Gastrocnemius medialis (tissue), 4 donors: ENCODE measurements at regions not wholly inside any gene's neighbourhood (a gene's known extent, or its start where the extent isn't known, plus 50 kb on each side); places are given as distances from the start of the nearest gene placed in this dataset.

Experiments
- ATAC-seq, 2 donors: fragments of 150-250 bp; one replicate each; pipeline ENCODE4 v1.9.1; 2016
- DNase-seq, 2 donors: peaks; one replicate each; pipeline ENCODE4 v3.0.0-alpha.2; 2019
- H3K27ac ChIP-seq, 4 donors: fragments of 200-600 bp; sonication (generic); 1 replicate in 1 of 4; 2 replicates in 3 of 4; pipeline ENCODE4 v1.5.1; 2016 to 2018; ENCODE audit warnings: mild to moderate bottlenecking in 2 of 4, moderate library complexity in 1 of 4
- H3K27me3 ChIP-seq, 3 donors: fragments of 200-600 bp; sonication (generic) in 2 of 3; 1 replicate in 1 of 3; 2 replicates in 2 of 3; pipeline versions ENCODE4 v1.5.1 to v1.6.0; 2016 to 2019; ENCODE audit warnings: mild to moderate bottlenecking in 1 of 3, moderate library complexity in 1 of 3
- H3K36me3 ChIP-seq, 2 donors: fragments of 200-600 bp; sonication (generic) in 1 of 2; one replicate each; pipeline ENCODE4 v1.5.1; 2017 to 2018
- H3K4me1 ChIP-seq, 2 donors: fragments of 200-600 bp; sonication (generic) in 1 of 2; one replicate each; pipeline ENCODE4 v1.5.1; 2016 to 2017; ENCODE audit warnings: mild to moderate bottlenecking in 2 of 2
- H3K4me3 ChIP-seq, 4 donors: fragments of 200-600 bp; sonication (generic) in 3 of 4; 1 replicate in 1 of 4; 2 replicates in 3 of 4; pipeline ENCODE4 v1.5.1; 2016 to 2019; ENCODE audit warnings: mild to moderate bottlenecking in 2 of 4
- H3K9me3 ChIP-seq, 3 donors: fragments of 200-600 bp; sonication (generic) in 2 of 3; 1 replicate in 1 of 3; 2 replicates in 2 of 3; pipeline ENCODE4 v1.5.1; 2016 to 2019
- CTCF ChIP-seq, 5 experiments: fragments of 450-650 bp in 3 of 5; fragments of 200-600 bp in 2 of 5; sonication (generic) in 2 of 5; IDR thresholded peaks in 4 of 5; conservative IDR thresholded peaks in 1 of 5; 1 replicate in 4 of 5; 2 replicates in 1 of 5; pipeline ENCODE4 v1.5.1; 2016 to 2019; ENCODE audit warnings: antibody characterized with exemption in 5 of 5, mild to moderate bottlenecking in 3 of 5, moderate library complexity in 3 of 5
- POLR2A ChIP-seq, 2 donors: fragments of 450-650 bp; IDR thresholded peaks; one replicate each; pipeline ENCODE4 v1.6.1; 2017; ENCODE audit warnings: antibody characterized with exemption in 2 of 2, mild to moderate bottlenecking in 2 of 2, moderate library complexity in 2 of 2
- in situ Hi-C, 4 donors: fragments of 200-750 bp; cut with MboI; loops; one replicate each; pipeline versions ENCODE4 v1.15.0 to v1.8.0; 2017; ENCODE audit warnings: low sequenced_read_pairs in 4 of 4
- intact Hi-C: fragments of 100-400 bp; cut with DNase I; formaldehyde crosslinking; loops from one replicate; pipeline ENCODE4 v1.15.1; 2023; ENCODE audit warnings: low total_unique reads

DNA sequence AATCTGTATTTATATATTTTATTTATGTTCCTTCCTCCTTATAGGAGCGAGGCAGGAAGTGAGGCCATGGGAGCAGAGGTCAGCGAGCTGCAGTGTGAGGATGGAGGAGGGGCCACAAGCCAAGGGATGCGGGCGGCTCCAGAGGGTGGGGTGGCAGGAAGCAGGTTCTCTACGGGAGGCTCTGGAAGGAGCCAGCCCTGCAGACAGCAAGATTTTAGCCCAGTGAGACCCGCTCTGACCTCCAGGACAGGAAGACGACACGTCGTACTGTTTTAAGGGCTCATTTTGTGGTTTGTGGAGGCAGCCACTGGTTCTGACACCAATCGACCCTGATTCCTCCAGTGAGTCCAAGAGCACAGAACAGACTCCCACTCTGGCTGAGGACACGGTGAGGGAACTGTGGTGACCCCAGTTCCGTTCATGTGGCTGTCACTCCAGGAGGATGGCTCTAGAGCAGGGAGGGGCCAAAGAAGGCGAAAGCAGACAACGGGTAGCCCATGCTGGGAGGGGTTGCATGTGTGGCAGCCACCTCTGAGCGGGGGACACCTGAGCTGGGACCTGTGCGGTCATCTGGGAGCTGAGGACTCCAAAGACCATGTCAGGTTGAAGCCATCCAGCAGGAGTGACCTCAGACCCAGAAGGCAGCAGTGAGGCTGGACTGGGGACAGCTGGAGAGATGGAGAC is 100.1 kb upstream of the BHLHE23 start:
- Histone ChIP-seq H3K9me3 (no peaks in the 10 kb centered on the region), H3K36me3 (no peaks in the 10 kb centered on the region), H3K27me3 (peaks cover 12 to 39% (median 31%) of the 10 kb centered on the region in 3 donors), H3K4me1 (peaks cover 0 to 6% of the 10 kb centered on the region in 2 donors), H3K4me3 (no peak overlapping the region), H3K27ac (no peak overlapping the region)
- intact Hi-C loops: no loop called here
- DNase-seq (no peak), ATAC-seq (no peak)
- TF ChIP-seq CTCF (IDR thresholded peaks at IDR 0.05 in 4 of 5, conservative IDR thresholded peaks at IDR 0.05 in 1 of 5): no peak
- TF ChIP-seq POLR2A (IDR thresholded peaks at IDR 0.05): no peak
- in situ Hi-C loops: no loop called here

- H3K9me3 ChIP-seq: no peaks in the 10 kb centered on the region
- no peak for TF ChIP-seq POLR2A (IDR thresholded peaks at IDR 0.05)
- no peak for TF ChIP-seq CTCF (IDR thresholded peaks at IDR 0.05 in 4 of 5, conservative IDR thresholded peaks at IDR 0.05 in 1 of 5)
- H3K4me1 ChIP-seq: peaks cover 0 to 6% of the 10 kb centered on the region in 2 donors
- ATAC-seq: no peak
- no peak overlapping the region for H3K27ac ChIP-seq
- no peak overlapping the region for H3K4me3 ChIP-seq
- DNase-seq: no peak
- peaks cover 15 to 35% (median 34%) of the 10 kb centered on the region in 3 donors for H3K27me3 ChIP-seq
- in situ Hi-C loops: no loop called here
- intact Hi-C loops: no loop called here
- H3K36me3 ChIP-seq: no peaks in the 10 kb centered on the region
Observed at GRCh38 chr20:63106108-63106764, 99.5 kb upstream of the BHLHE23 start.

DNA sequence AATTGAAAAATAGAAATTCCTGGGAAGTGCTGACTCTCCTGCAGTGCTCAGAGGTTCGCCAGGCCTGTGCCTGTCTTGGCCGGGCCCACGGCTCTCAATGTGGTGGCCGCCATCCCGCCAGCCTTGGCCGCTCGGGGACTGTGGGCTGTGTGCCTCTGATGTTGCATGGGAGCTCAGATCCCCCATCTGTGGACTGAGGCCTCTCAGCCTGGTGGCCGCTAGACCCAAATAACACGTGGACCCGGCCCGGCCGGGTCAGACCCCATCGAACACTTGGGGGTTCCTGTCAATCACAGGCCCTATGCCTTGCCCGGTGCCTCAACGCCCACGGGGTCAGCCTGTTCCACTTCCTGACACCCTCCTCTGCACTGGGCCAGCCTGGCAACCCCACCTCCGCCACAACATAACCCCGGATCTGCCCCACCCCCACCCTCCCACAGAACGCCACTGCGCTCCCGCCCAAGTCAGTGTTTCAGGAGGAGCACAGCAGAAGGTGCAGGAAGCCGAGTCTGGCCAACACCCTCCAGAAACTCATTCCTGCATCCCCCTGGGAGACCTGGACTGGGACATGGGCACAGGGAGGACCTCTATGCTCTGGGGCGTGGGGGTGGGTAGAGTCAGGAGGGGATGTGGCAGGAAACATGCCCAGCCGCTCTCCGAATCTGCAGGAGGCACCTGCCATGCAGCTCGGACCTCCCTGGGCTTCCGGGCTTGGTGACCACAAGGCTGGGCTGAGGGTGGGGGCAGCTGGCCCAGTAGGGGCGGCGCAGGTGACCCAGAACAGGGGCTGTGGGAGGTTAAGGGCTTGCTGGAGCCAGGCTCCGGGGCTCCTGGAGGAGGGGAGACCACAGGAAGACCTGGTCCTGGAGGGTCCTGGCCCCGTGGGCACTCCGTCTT is 98.7 kb upstream of the BHLHE23 start:
- TF ChIP-seq CTCF (IDR thresholded peaks at IDR 0.05 in 4 of 5, conservative IDR thresholded peaks at IDR 0.05 in 1 of 5): no peak
- TF ChIP-seq POLR2A (IDR thresholded peaks at IDR 0.05): no peak
- Histone ChIP-seq H3K4me1 (peaks cover 0 to 6% of the 10 kb centered on the region in 2 donors), H3K27ac (no peak overlapping the region), H3K9me3 (no peaks in the 10 kb centered on the region), H3K4me3 (no peak overlapping the region), H3K36me3 (no peaks in the 10 kb centered on the region), H3K27me3 (peaks cover 21 to 43% (median 41%) of the 10 kb centered on the region in 3 donors)
- ATAC-seq (no peak), DNase-seq (no peak)
- in situ Hi-C loops: no loop called here
- intact Hi-C loops: no loop called here

GRCh38 chr20:63104312-63105181 is 97.8 kb upstream of the BHLHE23 start:
- Histone ChIP-seq H3K9me3 (no peaks in the 10 kb centered on the region), H3K27me3 (peaks cover 27 to 51% (median 50%) of the 10 kb centered on the region in 3 donors), H3K36me3 (no peaks in the 10 kb centered on the region), H3K4me1 (peaks cover 0 to 6% of the 10 kb centered on the region in 2 donors), H3K27ac (no peak overlapping the region), H3K4me3 (no peak overlapping the region)
- TF ChIP-seq CTCF (IDR thresholded peaks at IDR 0.05 in 4 of 5, conservative IDR thresholded peaks at IDR 0.05 in 1 of 5): no peak
- TF ChIP-seq POLR2A (IDR thresholded peaks at IDR 0.05): no peak
- ATAC-seq: no peak
- intact Hi-C loops (no loop called here), in situ Hi-C loops (no loop called here)
- DNase-seq: no peak
